Renal pelvis (tissue), 1 donor: ENCODE measurements at regions not wholly inside any gene's neighbourhood (a gene's known extent, or its start where the extent isn't known, plus 50 kb on each side); places are given as distances from the start of the nearest gene placed in this dataset.
A peak's percentile ranks its signal among the peaks of the same experiment; 100 is the strongest.

Experiments
- DNase-seq: peaks from one replicate; pipeline ENCODE4 v3.0.0-alpha.2; 2013

DNA sequence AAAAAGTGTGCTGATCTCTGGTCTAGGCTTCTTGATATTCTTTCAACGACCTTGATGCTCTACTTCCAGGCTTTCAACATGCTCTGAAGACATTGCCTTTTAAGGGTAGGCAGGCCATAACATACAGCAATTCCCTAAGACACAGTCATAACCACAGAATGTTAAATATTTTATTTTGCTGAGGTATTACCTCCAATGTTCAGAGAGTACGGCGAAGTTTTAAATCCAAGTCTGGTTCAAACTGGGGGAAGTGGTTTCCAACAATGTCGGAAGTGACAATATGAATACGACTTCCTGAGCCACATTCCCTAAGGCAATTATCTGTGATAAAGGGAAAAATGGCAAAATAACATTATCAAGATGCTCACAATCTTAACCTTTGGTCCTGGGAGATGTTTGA, 1077.9 kb upstream of the PIK3C3 start:
- no peak for DNase-seq

DNA sequence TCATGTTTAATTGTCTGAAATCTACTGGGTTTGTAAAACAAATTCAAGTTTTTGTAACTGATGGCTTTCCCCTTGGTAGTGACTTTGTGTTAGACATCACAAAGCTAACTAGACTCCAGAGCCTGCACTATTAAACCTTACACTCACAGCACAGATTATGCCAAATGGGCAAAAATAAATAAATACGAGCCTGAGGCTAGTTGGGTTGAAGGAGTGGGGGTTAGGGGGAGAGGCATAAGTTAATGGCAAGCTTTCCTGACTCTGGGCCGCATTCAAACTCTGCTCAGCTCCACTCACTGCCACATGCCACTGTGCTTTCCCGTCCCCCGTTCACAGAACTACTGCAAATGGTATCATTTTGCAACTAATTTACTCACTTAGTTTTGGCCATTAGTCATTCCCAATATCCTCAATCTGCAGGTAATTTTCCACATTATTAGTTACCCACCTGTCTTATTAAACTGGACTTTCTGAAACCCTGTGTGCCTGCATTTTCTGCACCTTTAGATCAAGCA, 1079.9 kb upstream of the PIK3C3 start:
- DNase-seq, result no peak

DNA sequence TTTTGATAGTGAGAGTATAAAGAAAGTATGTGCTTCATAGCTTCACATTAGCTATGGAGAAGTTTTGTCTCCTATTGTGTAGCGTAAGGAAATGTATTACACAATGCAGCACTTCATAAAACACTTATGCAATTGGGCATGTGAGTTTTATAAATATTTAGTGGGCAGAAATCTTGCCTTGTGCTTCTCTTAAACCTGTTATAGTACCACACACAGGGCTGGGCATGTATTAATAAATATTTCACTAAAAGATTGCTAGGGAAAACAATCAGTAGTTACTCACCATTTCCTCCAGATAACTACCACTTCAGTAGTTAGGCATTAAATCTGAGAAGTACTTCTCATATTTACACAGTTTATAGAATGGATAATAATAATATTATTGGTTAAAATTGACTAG, 1080.8 kb upstream of the PIK3C3 start:
- DNase-seq, result no peak

DNA sequence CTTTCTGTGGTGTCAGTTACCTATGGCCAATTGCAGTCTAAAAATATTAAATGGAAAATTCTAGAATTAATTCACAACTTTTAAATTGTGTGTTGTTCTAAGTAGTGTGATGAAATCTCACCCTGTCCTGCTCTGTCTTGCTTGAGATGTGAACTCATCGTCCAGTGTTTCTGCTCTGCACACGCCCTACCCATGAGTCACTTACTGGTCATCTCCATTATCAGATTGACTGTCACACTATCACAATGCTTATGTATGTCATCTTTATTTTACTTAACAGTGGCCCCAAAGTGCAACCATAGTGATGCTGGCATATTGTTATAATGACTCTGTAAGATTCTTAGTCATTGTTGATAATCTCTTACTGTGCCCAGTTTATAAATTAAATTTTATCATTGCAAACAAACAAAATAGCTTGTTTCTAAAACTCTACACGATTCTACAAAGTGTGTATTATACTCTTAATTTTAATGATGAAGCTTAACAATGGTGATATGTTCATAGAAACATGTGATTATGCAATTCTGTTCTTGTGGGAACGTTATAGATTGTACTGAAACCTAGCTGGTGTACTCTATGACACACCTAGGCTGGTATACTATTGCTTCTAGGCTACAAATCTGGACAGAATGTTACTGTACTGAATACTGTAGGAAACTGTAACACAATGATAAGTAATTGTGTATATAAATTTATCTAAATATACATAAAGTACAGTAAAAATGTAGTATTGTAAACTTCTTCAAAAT, 1086.8 kb upstream of the PIK3C3 start:
- DNase-seq, result no peak

DNA sequence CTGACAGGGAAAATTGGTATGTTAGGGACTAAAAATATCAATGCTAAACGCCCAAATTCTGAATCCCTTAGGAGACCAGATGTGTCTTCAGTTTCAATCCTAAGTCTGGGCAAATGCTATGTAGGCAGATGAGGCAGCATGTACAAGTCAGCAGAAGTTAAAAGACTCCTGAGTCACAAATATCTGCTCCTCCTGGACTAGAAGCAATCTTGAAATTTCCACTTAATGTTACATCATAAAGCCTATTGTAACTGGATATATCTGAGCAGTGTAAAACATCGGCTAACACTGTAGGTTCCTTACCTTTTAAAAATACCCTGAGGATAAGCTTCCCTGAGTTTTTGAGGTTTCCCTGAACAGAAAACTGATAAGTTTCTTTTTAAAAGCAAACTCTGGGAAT, 1087.6 kb upstream of the PIK3C3 start:
- DNase-seq, result no peak

DNA sequence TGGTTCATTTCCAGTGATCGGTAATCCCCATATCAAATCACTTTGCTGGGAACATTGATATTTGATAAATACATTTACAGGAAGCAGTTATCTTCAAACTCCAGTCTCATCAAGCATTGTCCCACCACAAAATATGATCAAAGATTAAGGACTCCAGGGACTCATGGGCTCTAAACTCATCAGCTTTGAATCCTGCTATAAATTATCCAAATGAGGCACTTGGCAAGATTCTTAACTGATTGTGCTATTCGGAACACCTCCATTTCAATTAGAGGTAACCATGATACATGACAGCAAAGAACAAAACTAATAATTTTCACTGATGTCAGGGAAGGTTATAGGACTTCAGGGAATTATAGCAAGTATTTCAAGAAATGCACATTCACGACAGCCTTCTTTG, 1088.1 kb upstream of the PIK3C3 start:
- DNase-seq, result no peak

DNA sequence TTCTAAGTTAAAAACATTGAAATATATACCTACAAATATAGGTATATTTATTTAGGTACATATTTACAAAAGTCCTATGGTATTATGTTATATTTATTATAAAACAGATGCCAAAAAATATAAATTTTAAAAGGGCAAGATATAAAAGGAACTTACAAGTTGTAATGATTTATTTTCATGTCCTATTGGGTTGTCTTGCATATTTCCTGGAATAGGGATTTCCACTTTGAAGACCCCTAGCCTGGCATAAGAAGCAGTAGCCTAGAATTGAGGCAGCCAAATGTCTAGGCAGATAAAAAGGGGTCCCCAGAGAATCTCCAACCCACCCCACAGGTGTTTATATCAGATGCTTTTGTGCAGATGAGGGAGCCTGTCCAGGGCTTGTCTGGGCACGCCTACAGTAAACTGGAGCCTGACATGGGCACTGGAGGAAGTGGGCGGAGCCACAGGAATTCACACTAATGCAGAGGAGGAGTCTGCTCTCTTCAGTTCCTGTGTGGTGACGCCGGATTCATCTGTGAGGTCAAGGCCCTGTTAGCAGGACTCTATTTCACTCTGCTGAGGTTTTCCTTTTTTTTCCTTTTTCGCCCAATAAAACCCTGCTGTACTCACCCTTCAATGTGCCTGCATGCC, 1088.9 kb upstream of the PIK3C3 start:
- no peak for DNase-seq

DNA sequence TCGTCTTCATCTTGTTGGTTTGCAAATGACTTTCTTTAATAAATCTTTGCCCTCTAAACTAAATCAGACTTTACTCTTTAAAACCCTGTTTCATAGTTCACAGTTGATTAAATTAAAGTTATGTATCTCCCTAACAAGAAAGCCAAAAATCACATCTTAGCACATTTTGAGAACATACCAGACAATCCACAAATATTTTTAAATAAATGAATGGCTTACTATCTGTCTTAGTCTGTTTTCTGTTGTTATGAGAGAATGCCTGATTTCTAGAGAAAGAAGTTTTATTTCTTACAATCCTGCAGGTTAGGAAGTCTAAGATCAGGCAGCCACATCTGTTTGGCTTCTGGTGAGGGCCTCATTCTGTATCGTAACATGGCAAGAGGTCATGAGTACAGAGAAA, 1090.2 kb upstream of the PIK3C3 start:
- DNase-seq, result no peak

DNA sequence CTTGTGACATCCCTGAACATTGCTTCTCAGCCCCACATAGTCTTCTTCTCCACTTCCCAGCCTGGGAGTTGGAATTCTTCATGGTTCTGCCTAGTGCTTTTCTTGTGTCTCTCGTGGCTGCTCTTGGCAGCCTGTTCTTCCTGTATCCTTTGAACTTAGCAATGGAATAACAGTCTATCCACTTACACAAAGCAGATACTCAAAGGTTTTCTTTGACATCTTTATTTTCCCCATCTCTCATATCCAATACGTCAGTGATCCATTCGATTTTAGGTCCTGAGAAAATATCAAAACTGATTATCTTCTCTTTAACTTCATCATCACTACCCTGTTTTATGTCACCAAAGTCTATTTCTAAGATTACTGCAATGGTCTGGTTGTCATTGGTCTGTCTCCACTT, 1091.2 kb upstream of the PIK3C3 start:
- DNase-seq, result no peak

DNA sequence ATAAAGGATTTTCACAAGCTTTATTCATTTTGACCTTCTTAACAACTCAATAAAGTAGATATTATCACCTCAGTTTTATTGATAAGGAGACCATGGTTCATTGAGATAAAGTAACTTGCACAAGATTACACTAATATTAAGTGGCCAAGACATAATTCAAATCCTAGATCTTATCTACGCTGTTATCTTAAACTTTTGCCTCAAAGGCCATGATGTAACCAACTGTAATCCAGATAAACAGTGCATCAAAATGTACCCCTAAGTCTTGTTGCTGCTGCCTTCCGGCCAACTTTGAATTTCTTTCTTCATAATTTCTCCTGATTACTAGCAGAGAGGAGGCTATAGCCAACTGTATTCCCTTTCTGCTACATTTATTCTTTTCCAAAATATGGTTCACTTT, 1094.8 kb upstream of the PIK3C3 start:
- DNase-seq, result no peak

DNA sequence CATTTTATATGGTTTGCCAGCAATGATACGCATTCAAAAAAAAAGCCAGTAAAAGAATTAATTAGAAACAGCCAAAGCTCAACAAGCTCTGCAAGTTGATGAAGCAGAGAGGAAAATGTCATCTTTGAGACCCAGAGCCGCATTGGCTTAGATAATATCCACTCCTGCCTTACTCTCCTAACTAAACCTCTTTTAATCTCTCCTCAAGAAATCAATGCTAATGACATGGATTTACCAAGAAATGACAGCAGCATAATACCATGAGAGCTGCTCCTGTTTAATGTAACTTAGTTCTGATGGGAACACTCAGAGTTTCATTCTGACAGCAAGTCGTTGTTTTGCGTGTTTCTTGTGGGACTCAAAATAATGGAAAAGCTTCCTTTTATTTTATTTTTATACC, 1099.4 kb upstream of the PIK3C3 start:
- no peak for DNase-seq

DNA sequence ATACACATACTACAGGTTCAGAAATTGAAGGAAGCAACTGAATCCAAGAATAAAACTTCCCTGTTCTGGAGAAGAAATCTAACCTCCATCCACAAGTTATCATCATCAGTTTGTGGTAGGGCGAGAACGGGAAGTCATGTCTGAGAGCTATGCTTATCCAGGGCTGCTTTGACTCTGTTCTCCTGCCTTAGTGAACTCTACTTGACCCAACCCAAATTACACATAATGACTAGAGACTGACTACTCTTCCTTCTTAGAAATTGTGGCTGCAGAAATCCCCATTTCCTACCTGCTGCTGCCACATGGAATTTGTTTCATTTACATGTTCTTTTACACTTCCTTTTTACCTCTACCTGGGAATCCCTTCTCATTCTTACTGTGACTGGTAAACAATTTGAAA, 1102.6 kb upstream of the PIK3C3 start:
- DNase-seq, result no peak

DNA sequence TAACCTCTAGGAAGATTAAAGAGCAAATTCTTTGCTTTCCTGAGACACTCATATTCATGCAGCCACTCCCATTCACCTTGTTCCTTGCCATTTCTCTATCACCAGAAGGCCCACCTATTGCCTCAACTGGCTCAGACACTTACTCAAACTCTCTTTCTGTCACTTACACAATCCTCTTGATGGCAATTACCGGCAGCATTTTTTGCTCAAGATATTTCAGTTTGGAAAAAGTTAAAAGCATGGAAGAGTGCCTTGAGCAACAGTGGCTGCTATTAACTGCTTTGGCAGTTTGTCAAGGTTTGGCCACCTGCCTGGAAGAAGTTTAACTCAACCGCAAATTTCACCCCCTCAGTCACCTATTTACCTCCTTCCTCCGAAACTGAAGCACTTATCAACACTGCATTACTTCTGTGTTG, 1104.0 kb upstream of the PIK3C3 start:
- peak; percentile 27 for DNase-seq

DNA sequence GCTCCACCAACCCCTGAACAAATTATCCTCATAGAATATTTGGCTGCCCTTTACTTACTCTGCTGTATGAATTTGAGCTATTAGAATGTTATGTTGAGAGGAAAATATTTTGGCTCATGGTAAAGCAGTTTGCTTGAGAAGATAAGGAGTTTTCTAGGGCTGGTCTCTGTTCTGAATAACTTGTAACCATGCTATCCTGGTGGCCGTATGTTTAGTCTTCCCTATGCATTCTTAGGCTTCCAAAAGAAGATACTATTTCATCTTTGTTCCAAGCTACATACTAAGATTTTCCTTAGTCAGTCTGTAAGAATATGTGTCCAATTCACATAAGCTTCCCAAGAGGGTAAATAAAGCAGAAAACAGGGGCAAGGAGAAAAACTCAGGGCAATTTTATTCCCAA, 1105.1 kb upstream of the PIK3C3 start:
- DNase-seq, result no peak

DNA sequence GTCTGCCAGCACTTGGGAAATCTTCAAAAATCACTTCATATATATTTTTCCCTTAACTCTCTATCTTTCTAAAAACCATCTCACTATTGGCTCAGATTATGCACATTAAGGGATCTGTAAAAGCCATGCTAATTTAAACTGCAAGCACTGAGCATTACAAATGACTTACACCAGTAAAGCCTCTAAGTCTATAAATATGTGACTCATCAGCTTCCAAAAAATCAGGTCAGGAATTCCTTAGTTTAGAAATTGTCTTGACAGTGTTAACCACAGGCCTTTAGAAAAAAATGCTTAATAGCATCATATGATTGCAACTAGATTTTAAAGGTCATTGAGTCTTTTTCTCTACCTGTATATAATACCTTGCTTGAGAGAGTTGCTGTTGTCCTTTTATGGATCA, 1113.6 kb upstream of the PIK3C3 start:
- no peak for DNase-seq

DNA sequence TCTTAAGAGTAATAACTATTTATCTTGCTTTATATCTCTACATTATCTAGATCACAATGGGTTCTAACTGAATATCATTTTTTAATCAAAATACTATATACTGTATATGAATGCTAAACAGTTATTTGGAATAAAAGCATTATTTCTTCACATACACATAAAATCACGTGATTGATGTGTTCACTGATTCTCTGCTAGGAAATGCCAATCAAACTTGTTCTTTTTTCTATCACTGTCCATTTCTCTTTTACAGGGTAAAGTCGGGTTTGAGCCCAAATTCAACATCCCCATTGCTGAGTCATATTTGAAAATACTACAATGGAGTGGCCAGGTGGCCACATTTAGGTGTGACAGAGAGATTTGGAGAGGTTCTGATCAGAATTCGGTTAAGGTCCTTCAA, 1114.0 kb upstream of the PIK3C3 start:
- no peak for DNase-seq

DNA sequence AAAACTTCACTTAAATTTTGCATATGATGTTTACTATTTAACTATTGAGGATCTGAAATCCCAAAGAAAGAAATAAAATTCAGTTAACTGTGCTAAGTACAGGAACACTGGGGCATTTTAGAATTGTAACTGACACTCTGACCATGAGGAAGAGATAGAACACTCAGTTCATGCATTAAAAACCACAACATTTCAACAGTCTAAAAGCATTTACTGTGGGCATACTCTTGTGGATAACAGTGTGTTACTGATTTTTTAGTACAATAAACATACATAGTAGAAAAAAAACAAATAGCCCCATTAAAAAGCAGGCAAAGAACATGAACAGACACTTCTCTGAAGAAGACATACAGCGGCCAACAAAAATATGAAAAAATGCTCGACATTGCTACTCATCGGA, 1122.7 kb upstream of the PIK3C3 start:
- DNase-seq, result no peak

DNA sequence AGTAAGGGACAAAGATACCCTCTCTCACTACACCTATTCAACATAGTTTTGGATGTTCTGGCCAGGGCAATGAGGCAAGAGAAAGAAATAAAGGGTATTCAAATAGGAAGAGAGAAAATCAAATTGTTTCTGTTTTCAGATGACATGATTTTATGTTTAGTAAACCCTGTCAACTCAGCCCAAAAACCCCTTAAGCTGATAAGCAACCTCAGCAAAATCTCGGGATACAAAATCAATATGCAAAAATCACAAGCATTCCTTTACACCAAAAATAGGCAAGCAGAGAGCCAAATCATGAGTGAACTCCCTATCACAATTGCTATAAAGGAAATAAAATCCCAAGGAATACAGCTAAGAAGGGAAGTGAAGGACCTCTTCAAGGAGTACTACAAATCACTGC, 1130.7 kb upstream of the PIK3C3 start:
- DNase-seq, result no peak

DNA sequence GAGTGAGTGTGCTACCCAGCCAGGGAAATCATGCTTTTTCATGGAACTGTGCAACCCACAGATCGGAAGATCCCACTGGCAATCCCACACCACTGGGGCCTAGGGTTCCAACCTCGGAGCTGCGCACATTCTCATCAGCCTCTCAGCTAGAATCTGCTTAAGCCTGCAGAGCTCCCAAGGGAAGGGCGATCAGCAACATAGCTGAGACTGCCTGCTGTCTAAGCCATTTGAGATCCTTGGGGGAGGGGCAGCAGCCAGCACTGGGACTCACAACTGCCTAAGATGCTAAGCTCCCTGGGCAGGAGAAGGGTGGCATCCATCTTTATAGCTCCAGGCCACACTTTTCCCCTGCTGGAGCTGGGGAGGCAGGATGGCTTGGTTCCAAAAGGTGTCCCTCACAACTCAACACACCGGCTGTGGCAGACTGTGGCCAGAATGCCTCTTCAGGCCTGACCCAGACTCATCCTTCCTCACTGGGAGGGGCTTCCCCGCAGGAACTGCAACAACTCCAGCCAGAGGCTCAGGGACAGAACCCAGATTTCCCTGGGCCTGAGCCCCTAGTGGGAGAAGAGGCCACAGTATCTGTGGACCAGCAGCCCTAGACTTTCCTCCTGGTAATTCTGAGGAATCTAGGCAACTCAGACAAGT, 1133.3 kb upstream of the PIK3C3 start:
- DNase-seq, result no peak

DNA sequence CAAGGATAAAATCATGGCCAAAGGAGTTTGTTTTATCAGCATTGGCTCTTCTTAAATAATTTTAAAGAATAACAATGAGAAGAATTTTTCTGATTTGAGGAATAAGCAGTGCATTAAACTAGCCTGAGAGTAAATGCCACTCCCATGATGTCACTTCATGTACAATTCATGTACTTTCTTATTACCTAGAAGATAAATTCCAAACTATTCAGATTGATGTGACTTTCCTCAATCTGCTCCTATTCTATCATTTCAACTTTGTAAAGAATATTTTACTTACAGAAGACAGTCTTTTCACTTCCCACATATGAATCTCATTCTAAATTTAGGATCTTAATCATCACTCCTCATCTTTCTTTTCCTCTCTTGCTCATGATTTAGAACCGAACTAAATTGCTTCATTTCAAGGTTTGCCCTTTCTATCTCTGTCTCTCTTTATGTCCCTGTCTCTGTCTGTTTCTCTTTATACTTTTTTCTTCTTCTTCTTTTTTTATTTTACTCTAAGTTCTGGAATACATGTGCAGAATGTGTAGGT, 1142.0 kb upstream of the PIK3C3 start:
- DNase-seq, result no peak

DNA sequence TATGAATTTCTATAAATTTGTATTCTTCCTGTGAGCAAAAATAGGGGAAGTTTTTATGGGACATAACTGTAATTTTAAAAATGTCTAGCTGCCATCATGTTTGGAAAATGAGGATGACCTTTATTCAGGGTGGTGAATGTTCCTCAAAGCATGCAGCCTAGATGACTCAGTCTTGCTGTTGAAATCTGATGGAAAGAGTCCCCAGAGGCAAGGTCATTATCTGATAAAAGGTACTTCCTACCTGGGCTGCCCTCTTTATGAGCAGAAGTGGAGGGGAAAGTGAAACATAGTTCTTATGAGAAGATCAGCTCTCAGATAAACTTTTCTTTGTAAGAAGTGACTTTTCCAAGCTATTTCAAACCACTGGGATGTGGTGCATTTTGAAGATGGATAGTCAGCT, 1144.7 kb upstream of the PIK3C3 start:
- no peak for DNase-seq

DNA sequence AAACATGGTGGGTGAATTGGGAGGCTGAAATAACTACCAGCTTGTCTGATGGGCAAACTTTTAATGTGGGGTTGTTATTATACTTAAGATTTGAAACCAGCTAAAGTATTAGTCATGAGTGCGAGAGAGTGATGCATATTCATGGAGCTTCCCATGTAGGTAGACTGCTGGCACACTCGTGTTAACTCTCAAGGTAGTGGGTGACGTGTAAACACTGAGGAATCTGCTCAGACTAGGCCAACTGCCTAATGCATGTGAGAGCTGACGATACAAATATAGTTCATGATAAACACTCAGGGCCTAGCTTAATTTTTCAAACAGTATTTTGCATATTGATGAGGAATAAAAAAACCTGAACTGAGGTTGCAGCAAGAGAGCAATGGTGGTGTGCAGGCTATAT, 1165.7 kb upstream of the PIK3C3 start:
- no peak for DNase-seq
